ENCODE measurements at regions not wholly inside any gene's neighbourhood (a gene's known extent, or its start where the extent isn't known, plus 50 kb on each side); places are given as distances from the start of the nearest gene placed in this dataset.
A peak's percentile ranks its signal among the peaks of the same experiment; 100 is the strongest.
"Not testable (repeated sequence)": the region's sequence is repeated elsewhere in the genome, so short reads cannot be mapped to it uniquely, and the experiment has no call there.

- DNase-seq, result no peak
Observed at GRCh38 chr4:123682931-123683330, 286.3 kb downstream of the SPRY1 start.

DNA sequence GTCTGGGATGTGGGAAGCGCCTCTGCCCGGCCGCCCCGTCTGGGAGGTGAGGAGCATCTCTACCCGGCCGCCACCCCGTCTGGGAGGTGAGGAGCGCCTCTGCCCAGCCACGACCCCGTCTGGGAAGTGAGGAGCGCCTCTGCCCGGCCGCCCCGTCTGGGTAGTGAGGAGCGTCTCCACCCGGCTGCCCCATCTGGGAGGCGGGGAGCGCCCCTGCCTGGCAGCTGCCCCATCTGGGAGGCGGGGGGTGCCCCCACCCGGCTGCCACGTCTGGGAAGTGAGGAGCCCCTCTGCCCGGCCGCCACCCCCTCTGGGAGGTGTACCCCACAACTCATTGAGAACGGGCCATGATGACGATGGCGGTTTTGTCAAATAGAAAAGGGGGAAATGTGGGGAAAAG is 288.3 kb downstream of the SPRY1 start:
- DNase-seq, result not testable (repeated sequence)

DNA sequence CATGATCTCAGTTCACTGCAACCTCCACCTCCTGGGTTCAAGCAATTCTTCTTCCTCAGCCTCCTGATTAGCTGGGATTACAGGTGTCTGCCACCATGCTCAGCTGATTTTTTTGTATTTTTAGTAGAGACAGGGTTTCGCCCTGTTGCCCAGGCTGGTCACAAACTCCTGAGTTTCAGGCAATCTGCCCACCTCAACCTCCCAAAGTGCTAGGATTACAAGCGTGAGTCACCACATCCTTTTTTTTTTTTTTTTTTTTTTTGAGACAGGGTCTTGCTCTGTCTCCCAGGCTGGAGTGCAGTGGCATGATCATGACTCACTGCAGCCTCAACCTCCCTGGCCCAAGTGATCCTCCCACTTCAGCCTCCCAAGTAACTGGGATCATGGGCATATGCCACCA is 298.9 kb downstream of the SPRY1 start:
- not testable (repeated sequence) for DNase-seq

DNA sequence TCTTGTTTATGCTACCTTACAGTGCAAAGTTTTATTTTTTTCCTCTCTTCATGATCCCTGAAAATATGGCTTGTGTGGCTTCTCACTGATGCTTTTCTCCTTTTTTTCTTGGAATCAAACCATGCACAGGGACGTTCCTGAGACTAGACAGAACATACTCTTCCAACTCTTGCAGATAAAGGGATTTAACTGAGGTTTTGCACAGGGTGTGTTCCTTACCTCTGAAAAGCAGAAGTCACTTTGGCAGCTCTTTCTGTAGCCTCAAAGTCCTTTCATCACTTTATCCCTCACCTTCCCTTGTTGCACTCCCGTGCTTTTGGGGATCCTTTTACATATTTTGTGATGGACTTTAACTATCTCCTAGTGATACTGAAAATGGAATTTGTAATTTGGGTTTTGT is 300.1 kb downstream of the SPRY1 start:
- DNase-seq, result no peak

DNA sequence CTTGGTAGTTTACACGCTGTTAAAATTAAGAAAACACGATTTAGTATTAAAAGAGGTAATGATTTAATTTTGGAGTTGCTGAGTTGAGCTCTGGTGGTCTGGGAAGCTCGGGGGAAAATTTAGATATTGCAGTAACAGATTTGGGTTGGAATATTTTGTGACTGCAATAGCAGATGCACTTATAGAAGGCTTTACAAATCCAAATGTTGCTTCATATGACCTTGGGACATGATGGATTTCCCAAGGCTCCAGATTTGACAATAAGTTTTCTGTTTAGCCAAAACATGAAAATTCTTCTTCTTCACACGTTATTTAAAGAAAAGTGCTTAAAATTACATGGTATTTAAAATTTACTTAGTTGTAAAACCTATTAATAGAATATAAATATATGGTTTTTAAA is 302.0 kb downstream of the SPRY1 start:
- no peak for DNase-seq

GRCh38 chr4:123699880-123700771 is 303.5 kb downstream of the SPRY1 start:
- peak; percentile 71 for DNase-seq

DNA sequence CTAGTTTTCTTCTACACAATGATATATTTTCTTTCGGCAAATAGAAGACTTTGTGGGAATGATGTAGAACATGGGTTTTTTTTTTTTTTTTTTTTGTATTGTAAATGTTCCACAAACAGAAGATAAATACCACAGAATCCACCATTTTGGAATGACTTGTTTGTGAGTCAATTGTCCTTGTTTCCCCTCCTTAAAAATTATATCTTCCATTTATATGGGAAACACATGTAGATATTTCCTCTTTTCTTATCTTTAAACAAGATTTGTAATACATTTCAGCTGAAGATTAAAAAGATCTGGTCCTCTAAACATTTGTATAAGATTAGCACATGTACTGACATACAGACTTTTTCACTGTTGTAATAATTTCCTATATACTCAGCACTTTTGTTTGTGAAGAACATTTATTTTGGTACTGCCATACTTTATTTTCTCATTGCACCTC is 304.6 kb downstream of the SPRY1 start:
- DNase-seq, result peak; percentile 18

DNA sequence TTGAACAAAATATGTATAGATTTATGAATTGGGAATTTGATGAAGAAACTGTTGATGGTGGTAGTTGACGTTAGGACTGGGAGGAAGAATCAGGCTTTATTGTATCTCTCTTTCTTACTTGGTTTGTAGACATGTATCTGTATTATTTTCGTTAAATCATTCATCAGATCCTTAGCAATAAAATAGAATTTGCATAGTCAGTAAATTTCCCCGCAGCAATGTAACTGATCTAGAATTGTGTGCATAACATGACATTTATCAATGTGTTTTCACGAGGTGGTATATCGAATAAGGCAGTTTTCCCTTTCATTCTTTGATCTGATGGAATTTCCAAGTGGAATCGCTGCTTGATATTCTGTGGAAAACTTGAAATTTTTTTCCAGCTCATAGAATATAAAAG is 308.8 kb downstream of the SPRY1 start:
- DNase-seq, result no peak

GRCh38 chr4:123706973-123707372 is 310.4 kb downstream of the SPRY1 start:
- DNase-seq, result no peak

GRCh38 chr4:123708902-123709301 is 312.3 kb downstream of the SPRY1 start:
- DNase-seq, result no peak

- DNase-seq, result no peak
Observed at GRCh38 chr4:123709336-123709735, 312.7 kb downstream of the SPRY1 start.

GRCh38 chr4:123731035-123731434 is 334.4 kb downstream of the SPRY1 start:
- DNase-seq, result no peak

GRCh38 chr4:123737156-123737555 is 340.6 kb downstream of the SPRY1 start:
- no peak for DNase-seq

DNA sequence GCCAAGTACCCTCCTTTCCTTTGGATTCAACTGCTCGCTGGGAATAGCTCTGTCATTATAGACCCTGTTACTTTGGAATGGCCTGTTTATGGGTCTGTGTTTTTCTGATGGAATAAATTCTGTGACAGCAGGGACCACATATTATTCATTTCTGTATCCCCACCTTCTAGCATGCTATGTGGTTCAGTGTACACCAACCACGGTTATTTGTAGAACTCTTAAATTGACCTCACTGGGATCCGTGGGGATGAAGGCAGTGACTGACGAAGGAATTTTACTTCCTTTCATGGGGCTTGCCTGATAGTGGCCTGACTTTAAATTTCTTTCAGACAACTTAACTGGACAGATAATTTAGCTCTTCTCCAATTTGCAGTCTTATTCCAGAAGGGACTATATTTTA is 343.2 kb downstream of the SPRY1 start:
- no peak for DNase-seq

DNA sequence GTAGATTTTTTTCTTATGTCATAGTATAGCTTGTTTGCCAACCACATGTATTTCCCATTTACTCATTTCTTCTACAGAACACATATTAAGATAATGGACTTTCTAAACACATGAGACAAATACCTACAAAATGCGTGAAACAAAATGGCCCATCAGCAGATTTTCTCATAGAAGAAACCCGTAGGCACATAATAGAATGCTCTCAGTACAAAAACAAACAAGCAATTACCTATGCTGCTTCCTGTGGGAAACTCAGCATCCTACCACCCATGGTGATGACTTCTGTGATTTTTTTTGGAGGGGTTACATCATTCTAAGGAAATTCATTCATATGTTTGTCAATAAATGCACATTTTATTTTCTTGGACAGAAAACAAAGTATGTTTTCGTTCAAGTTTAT is 343.6 kb downstream of the SPRY1 start:
- DNase-seq, result no peak

GRCh38 chr4:123741906-123742305 is 345.3 kb downstream of the SPRY1 start:
- DNase-seq, result no peak

- no peak for DNase-seq
Observed at GRCh38 chr4:123743848-123744247, 347.3 kb downstream of the SPRY1 start.

- no peak for DNase-seq
Observed at GRCh38 chr4:123744664-123745290, 348.2 kb downstream of the SPRY1 start.

DNA sequence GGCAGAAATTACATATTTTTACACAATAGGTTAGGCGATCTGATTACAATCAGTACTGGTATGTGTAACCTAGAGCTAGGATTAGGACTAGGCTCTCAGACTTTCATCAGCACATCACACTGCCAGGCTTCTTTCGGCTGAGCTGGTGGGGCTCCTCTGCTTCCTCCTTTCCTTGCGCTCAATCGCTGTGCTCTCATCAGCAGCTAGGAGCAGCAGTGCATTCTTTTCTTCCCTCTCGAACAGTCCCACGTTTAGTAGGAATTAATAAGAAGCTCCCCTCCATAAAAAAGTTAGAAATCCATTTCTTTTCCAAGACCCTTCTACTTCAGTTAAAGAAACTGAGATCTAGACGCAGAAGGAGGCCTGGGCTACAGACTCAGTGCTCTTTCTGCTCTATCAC is 350.4 kb downstream of the SPRY1 start:
- DNase-seq, result no peak

GRCh38 chr4:123748806-123749205 is 352.2 kb downstream of the SPRY1 start:
- no peak for DNase-seq

DNA sequence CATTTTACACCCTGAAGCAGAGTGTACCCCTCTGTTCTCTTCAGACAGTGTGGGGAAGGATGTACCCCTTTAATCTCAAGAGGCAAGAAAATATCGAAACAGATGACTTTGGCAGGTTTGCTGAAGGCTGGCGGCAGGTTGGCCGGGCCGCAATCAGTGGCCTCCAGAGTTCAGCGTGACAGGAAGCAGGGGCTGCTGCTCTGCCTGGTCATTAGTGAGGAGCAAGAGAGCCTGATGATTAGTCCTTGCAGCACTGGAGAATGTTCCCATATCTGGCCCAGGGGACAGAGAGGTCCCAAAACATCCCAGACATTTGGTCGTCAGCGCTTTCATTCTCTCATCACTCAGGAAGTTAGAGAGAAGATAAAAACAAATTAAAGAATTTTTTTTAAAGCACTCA is 352.8 kb downstream of the SPRY1 start:
- DNase-seq, result no peak

GRCh38 chr4:123750044-123750443 is 353.4 kb downstream of the SPRY1 start:
- DNase-seq, result no peak

- DNase-seq, result no peak
Observed at GRCh38 chr4:123755655-123756054, 359.1 kb downstream of the SPRY1 start.

GRCh38 chr4:123767806-123768205 is 371.2 kb downstream of the SPRY1 start:
- DNase-seq, result peak; percentile 25
